Osteoblast (primary cell): ENCODE measurements at regions not wholly inside any gene's neighbourhood (a gene's known extent, or its start where the extent isn't known, plus 50 kb on each side); places are given as distances from the start of the nearest gene placed in this dataset.

Experiments used
- DNase-seq: peaks from one replicate; pipeline ENCODE4 v3.0.0; 2011; ENCODE audit warnings: low spot score, mixed read lengths; ENCODE audit not compliant: insufficient read length; ENCODE audit errors: missing footprints
- H2AFZ ChIP-seq: 2 replicates; pipeline ENCODE4 v1.6.0; 2011; ENCODE audit warnings: mild to moderate bottlenecking, low read length
- H3K27ac ChIP-seq: 2 replicates; pipeline ENCODE4 v1.5.1; 2011; ENCODE audit warnings: mild to moderate bottlenecking, low read depth, low read length, moderate library complexity
- H3K27me3 ChIP-seq: 2 replicates; pipeline ENCODE4 v1.6.0; 2012; ENCODE audit warnings: mild to moderate bottlenecking, control low read depth, inconsistent platforms, low read length, moderate library complexity; ENCODE audit not compliant: insufficient read depth
- H3K36me3 ChIP-seq: 2 replicates; pipeline ENCODE4 v1.5.1; 2011; ENCODE audit warnings: mild to moderate bottlenecking, low read length, control low read depth, moderate library complexity; ENCODE audit not compliant: insufficient read depth
- H3K4me1 ChIP-seq: 2 replicates; pipeline ENCODE4 v1.5.1; 2011; ENCODE audit warnings: mild to moderate bottlenecking, low read length, control low read depth, moderate library complexity; ENCODE audit not compliant: insufficient read depth
- H3K4me2 ChIP-seq: 2 replicates; pipeline ENCODE4 v1.6.0; 2011; ENCODE audit warnings: mild to moderate bottlenecking, low read length; ENCODE audit not compliant: insufficient read depth
- H3K4me3 ChIP-seq: fragments of 200-600 bp; sonication (generic); 3 replicates; pipeline ENCODE4 v1.5.1; 2012; ENCODE audit warnings: mild to moderate bottlenecking, low read length, inconsistent platforms; ENCODE audit not compliant: insufficient read depth
- H3K79me2 ChIP-seq: 2 replicates; pipeline ENCODE4 v1.6.0; 2012; ENCODE audit warnings: mild to moderate bottlenecking, low read length, control low read depth, inconsistent platforms; ENCODE audit not compliant: insufficient read depth
- H3K9me3 ChIP-seq: 2 replicates; pipeline ENCODE4 v1.5.1; 2011; ENCODE audit warnings: low read depth, low read length, control low read depth
- H4K20me1 ChIP-seq: 2 replicates; pipeline ENCODE4 v1.6.0; 2012; ENCODE audit warnings: mild to moderate bottlenecking, low read length, control low read depth; ENCODE audit not compliant: insufficient read depth
- CTCF ChIP-seq: IDR thresholded peaks from 2 replicates; pipeline ENCODE4 v1.5.1; 2011; ENCODE audit warnings: mild to moderate bottlenecking, low read depth, low read length, moderate library complexity; ENCODE audit errors: extremely low read depth

DNA sequence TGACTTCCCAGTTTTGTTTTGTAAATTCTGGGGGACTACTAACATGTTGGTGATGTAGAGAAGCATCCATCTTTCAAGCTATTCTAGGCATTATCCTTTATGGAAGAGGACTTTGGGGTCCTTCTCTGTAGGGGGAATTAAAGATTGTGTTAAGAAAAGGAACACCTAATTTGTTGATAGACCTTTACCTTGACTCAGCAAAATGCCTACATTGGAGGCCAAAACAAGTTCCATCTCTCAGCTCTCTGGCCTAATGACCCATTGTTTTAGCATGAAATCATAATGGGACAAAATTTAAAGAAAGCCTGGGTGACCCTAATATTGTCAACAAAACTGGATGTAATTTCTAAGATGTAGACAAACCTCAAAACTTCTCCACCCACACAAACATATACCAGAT is 465.3 kb upstream of the SOX9 start:
- H3K4me3 ChIP-seq = no peak overlapping the region
- DNase-seq = no peak

DNA sequence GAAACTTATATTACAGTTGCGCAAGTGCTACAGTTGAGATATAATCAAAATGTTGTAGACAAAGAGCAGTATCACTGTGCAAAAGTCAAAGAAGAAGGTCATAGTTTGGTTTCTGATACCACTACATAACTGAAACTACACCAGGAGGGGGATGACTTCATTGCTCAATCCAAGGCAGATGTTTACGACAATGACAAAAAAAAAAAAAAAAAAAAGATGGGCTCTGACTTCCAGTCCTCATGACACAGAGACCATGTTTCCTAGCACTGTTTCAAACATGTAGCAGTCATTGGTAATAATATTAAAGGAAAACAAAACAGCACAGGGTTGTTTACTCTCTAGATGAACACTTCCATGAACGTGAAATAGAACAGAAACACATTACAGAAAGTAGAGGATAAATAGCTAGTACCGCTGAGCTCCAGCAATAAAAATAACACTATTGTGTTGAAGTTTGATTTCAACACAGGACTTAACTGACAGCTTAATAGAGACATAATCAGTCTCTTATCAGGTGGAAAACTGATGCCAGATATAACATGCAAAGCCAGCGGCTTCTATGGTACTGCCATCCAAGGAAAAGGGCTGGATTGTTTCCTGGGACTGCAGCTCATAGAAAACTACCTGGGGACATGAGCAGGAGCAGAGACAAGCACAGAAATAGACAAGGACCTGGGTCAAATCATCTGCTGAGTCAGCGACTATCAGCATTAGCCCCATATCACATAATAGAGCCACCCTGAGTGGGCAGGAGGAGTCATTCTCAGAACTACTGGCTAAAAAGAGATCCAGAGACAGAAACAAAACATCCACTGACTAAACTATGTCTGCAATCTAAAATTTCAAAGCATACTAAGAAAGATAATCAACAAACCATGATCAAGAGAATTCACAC is 463.6 kb upstream of the SOX9 start:
- Histone ChIP-seq H3K27ac (no peak overlapping the region), H3K9me3 (no peaks in the 10 kb centered on the region), H4K20me1 (no peaks in the 10 kb centered on the region), H3K79me2 (no peaks in the 10 kb centered on the region), H3K4me2 (no peak overlapping the region), H3K36me3 (no peaks in the 10 kb centered on the region), H3K4me1 (no peaks in the 10 kb centered on the region), H3K27me3 (no peaks in the 10 kb centered on the region), H2AFZ (no peak overlapping the region), H3K4me3 (no peak overlapping the region)
- no peak for TF ChIP-seq CTCF
- DNase-seq = no peak

More for the DNA sequence above, 465.3 kb upstream of the SOX9 start:
- Histone ChIP-seq H3K79me2 (no peaks in the 10 kb centered on the region), H4K20me1 (no peaks in the 10 kb centered on the region), H3K27ac (no peak overlapping the region), H2AFZ (no peak overlapping the region), H3K36me3 (no peaks in the 10 kb centered on the region), H3K4me1 (no peaks in the 10 kb centered on the region), H3K27me3 (no peaks in the 10 kb centered on the region), H3K4me2 (no peak overlapping the region), H3K9me3 (no peaks in the 10 kb centered on the region)
- no peak for TF ChIP-seq CTCF

- H2AFZ ChIP-seq = peak overlapping the region; percentile 42
- H3K9me3 ChIP-seq = no peaks in the 10 kb centered on the region
- no peak overlapping the region for H3K27ac ChIP-seq
- H4K20me1 ChIP-seq = no peaks in the 10 kb centered on the region
- TF ChIP-seq CTCF = no peak
- no peaks in the 10 kb centered on the region for H3K4me1 ChIP-seq
- no peaks in the 10 kb centered on the region for H3K27me3 ChIP-seq
- H3K79me2 ChIP-seq = no peaks in the 10 kb centered on the region
- H3K4me3 ChIP-seq = no peak overlapping the region
- no peak for DNase-seq
- H3K36me3 ChIP-seq = no peaks in the 10 kb centered on the region
- peak overlapping the region; percentile 3 for H3K4me2 ChIP-seq
Measured at GRCh38 chr17:71658996-71659395, 461.8 kb upstream of the SOX9 start.

DNA sequence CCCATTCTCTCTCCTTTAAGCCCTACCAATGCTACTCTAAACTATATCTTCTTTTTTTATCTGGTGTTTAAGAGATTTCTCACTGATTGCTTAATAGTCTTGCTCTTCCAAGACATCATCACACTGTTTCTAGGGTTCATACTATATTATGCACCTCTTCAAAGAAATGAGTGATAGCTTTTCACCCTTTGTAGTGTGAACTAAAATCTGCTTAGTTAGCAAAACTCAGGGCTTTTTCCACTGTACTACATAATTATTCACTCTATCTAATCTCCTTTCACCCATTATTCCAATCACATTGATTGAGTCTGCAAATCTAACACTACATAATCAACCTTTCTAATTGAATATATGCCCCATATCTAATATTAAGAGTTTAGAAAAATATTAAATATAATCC is 456.0 kb upstream of the SOX9 start:
- Histone ChIP-seq H3K4me2 (no peak overlapping the region), H3K79me2 (no peaks in the 10 kb centered on the region), H3K4me1 (no peaks in the 10 kb centered on the region), H4K20me1 (no peaks in the 10 kb centered on the region), H3K9me3 (no peaks in the 10 kb centered on the region), H3K36me3 (no peaks in the 10 kb centered on the region), H3K27me3 (no peaks in the 10 kb centered on the region), H3K4me3 (no peak overlapping the region), H3K27ac (no peak overlapping the region), H2AFZ (no peak overlapping the region)
- TF ChIP-seq CTCF = no peak
- peak; percentile 30 for DNase-seq
